WTC11 (cell line): ENCODE measurements at regions not wholly inside any gene's neighbourhood (a gene's known extent, or its start where the extent isn't known, plus 50 kb on each side); places are given as distances from the start of the nearest gene placed in this dataset.
"Not testable (repeated sequence)": the region's sequence is repeated elsewhere in the genome, so short reads cannot be mapped to it uniquely, and the experiment has no call there.

Experiments
- ATF3 ChIP-seq: sonication (generic); formaldehyde crosslinking; conservative IDR thresholded peaks from 2 replicates; pipeline ENCODE4 v1.8.1; 2022; ENCODE audit warnings: mild to moderate bottlenecking, missing genetic modification reagents
- CTCF ChIP-seq: fragments of 200-600 bp; IDR thresholded peaks from 2 replicates; pipeline ENCODE4 v1.8.0; 2022; ENCODE audit warnings: antibody characterized with exemption
- E2F1 ChIP-seq: sonication (generic); formaldehyde crosslinking; IDR thresholded peaks from 2 replicates; pipeline ENCODE4 v1.8.0; 2022; ENCODE audit warnings: mild to moderate bottlenecking, missing genetic modification reagents
- FOXP1 ChIP-seq: sonication (generic); formaldehyde crosslinking; IDR thresholded peaks from 2 replicates; pipeline ENCODE4 v1.8.0; 2022; ENCODE audit warnings: missing genetic modification reagents, mild to moderate bottlenecking, moderate library complexity, borderline replicate concordance
- JAZF1 ChIP-seq: fragments of 250-450 bp; sonication (Bioruptor Pico); IDR thresholded peaks from 2 replicates; pipeline ENCODE4 v1.9.0; 2021; ENCODE audit warnings: moderate library complexity, mild to moderate bottlenecking, inconsistent platforms
- MXD4 ChIP-seq: fragments of 250-450 bp; sonication (Bioruptor Pico); IDR thresholded peaks from 2 replicates; pipeline ENCODE4 v1.8.0; 2021; ENCODE audit warnings: mild to moderate bottlenecking, moderate library complexity, borderline replicate concordance
- NR2C2 ChIP-seq: sonication (generic); formaldehyde crosslinking; IDR thresholded peaks from 2 replicates; pipeline ENCODE4 v1.8.0; 2022; ENCODE audit warnings: mild to moderate bottlenecking, missing genetic modification reagents
- ZBTB21 ChIP-seq: sonication (generic); formaldehyde crosslinking; IDR thresholded peaks from 2 replicates; pipeline ENCODE4 v1.8.1; 2023; ENCODE audit warnings: mild to moderate bottlenecking, missing genetic modification reagents, borderline replicate concordance

- TF ChIP-seq ZBTB21 (CRISPR knock-in tag); ATF3 (CRISPR knock-in tag); CTCF; JAZF1; MXD4 (CRISPR knock-in tag); E2F1; NR2C2 (CRISPR knock-in tag); FOXP1 (CRISPR knock-in tag): not testable (repeated sequence)
These were observed 738.2 kb downstream of the PRIM2 start for GRCh38 chr6:58055465-58056176.
